K562 (cell line): ENCODE measurements at regions not wholly inside any gene's neighbourhood (a gene's known extent, or its start where the extent isn't known, plus 50 kb on each side); places are given as distances from the start of the nearest gene placed in this dataset.

ENCODE experiments used
- ATAC-seq: fragments of 200-7000 bp; cut with Tn5 transposase; 3 replicates; pipeline ENCODE4 v1.9.1; 2020; ENCODE audit warnings: moderate library complexity
- BruUV-seq: library from RNA; stranded (reverse); fragments of 400-500 nt; replicated peaks from 2 replicates; lab custom pipeline; 2021; lab: Mats Ljungman, UMichigan
- CTCF ChIA-PET: fragments of 300-600 bp; formaldehyde crosslinking; extraction: SDS; loops from one replicate; lab custom pipeline; 2021; ENCODE audit warnings: low intra/inter-chr PET ratio; lab: Yijun Ruan, JAX
- POLR2A ChIA-PET: fragments of 300-600, 350-650 bp; sonication (Branson Sonifier 250); formaldehyde crosslinking; extraction: SDS; loops from one replicate; lab custom pipeline; 2021; ENCODE audit warnings: antibody characterized with exemption, inconsistent platforms; lab: Yijun Ruan, JAX
- DNase-seq, 4 experiments: peaks; one replicate each; pipeline versions ENCODE4 v3.0.0 to v3.0.0-alpha.2; 2011 to 2018; ENCODE audit warnings: low spot score in 3 of 4, mixed read lengths in 3 of 4; ENCODE audit errors: extremely low read depth in 1 of 4
- FAIRE-seq: peaks from 2 replicates; lab custom pipeline; 2011; peaks lifted over from hg19 to GRCh38; lab: Jason Lieb, UNC
- H2AFZ ChIP-seq: 2 replicates; pipeline ENCODE4 v1.6.0; 2011; ENCODE audit warnings: low read depth, low read length, control low read depth, inconsistent platforms
- H3K27ac ChIP-seq: fragments of 200-600 bp; 3 replicates; pipeline ENCODE4 v1.8.0; 2011; ENCODE audit warnings: low read depth, mild to moderate bottlenecking, control low read depth, inconsistent platforms, low read length, moderate library complexity, mixed read lengths; ENCODE audit errors: extremely low read depth
- H3K27me3 ChIP-seq, 2 experiments: fragments of 300-600 bp in 1 of 2; 2 replicates in 1 of 2; 3 replicates in 1 of 2; pipeline versions ENCODE4 v1.6.0 to v1.8.0; 2011; ENCODE audit warnings: inconsistent platforms in 2 of 2, low read length in 2 of 2, mild to moderate bottlenecking in 1 of 2, mixed read lengths in 1 of 2, moderate library complexity in 1 of 2; ENCODE audit not compliant: control insufficient read depth in 2 of 2, insufficient read depth in 2 of 2
- H3K36me3 ChIP-seq: fragments of 300-600 bp; 3 replicates; pipeline ENCODE4 v1.8.0; 2011; ENCODE audit warnings: mild to moderate bottlenecking, low read length, inconsistent platforms; ENCODE audit not compliant: control insufficient read depth, insufficient read depth
- H3K4me1 ChIP-seq, 2 experiments: fragments of 200-600 bp in 1 of 2; replicated peaks in 1 of 2; 2 replicates in 1 of 2; 3 replicates in 1 of 2; pipeline versions ENCODE4 v1.5.1 to v1.8.0; 2011; ENCODE audit warnings: inconsistent platforms in 2 of 2, low read length in 2 of 2, mild to moderate bottlenecking in 1 of 2, mixed read lengths in 1 of 2, moderate library complexity in 1 of 2; ENCODE audit not compliant: control insufficient read depth in 2 of 2, insufficient read depth in 2 of 2
- H3K4me2 ChIP-seq: 2 replicates; pipeline ENCODE4 v1.6.1; 2011; ENCODE audit warnings: low read length, control low read depth, inconsistent platforms, mixed read lengths; ENCODE audit not compliant: insufficient read depth
- H3K4me3 ChIP-seq: fragments of 200-600 bp; sonication (generic), shearing (Covaris generic); 2 replicates; pipeline ENCODE4 v1.5.1; 2016; ENCODE audit warnings: control low read depth, inconsistent platforms
- H3K79me2 ChIP-seq: fragments of 200-600 bp; 3 replicates; pipeline ENCODE4 v1.8.0; 2011; ENCODE audit warnings: low read length, inconsistent platforms; ENCODE audit not compliant: control insufficient read depth, insufficient read depth
- H3K9ac ChIP-seq, 2 experiments: 2 replicates each; pipeline versions ENCODE4 v1.6.0 to v1.6.1; 2011; ENCODE audit warnings: low read depth in 2 of 2, low read length in 2 of 2, control low read depth in 1 of 2, inconsistent platforms in 1 of 2, mild to moderate bottlenecking in 1 of 2, mixed read lengths in 1 of 2; ENCODE audit not compliant: insufficient read depth in 1 of 2
- H3K9me1 ChIP-seq: one replicate; pipeline ENCODE4 v1.6.0; 2011; ENCODE audit warnings: inconsistent platforms, mild to moderate bottlenecking, low read length, moderate library complexity; ENCODE audit not compliant: control insufficient read depth, insufficient read depth
- H3K9me3 ChIP-seq: replicated peaks from 2 replicates; pipeline ENCODE4 v1.5.1; 2011; ENCODE audit warnings: low read depth, low read length, inconsistent platforms; ENCODE audit not compliant: control insufficient read depth, insufficient read depth
- H4K20me1 ChIP-seq: replicated peaks from 2 replicates; pipeline ENCODE4 v1.6.1; 2011; ENCODE audit warnings: low read length, inconsistent platforms, mixed read lengths; ENCODE audit not compliant: control insufficient read depth, insufficient read depth
- CTCF ChIP-seq, 3 experiments: IDR thresholded peaks in 2 of 3; conservative IDR thresholded peaks in 1 of 3; 2 replicates each; pipeline ENCODE4 v1.5.1; 2011 to 2012; ENCODE audit warnings: low read length in 3 of 3, mild to moderate bottlenecking in 3 of 3, control low read depth in 2 of 3, improper control_type of control experiment in 1 of 3, inconsistent platforms in 1 of 3, low read depth in 1 of 3, mixed read lengths in 1 of 3, moderate library complexity in 1 of 3; ENCODE audit not compliant: insufficient read depth in 2 of 3
- EGR1 ChIP-seq: fragments of 450-650 bp; conservative IDR thresholded peaks from 2 replicates; pipeline ENCODE4 v1.6.1; 2017; ENCODE audit warnings: mild to moderate bottlenecking
- FOXM1 ChIP-seq, 2 experiments: fragments of 450-650 bp in 1 of 2; sonication (generic) in 1 of 2; formaldehyde crosslinking in 1 of 2; IDR thresholded peaks; 2 replicates each; pipeline versions ENCODE4 v1.6.1 to v1.9.0; 2017 to 2022; ENCODE audit warnings: low read depth in 2 of 2, mild to moderate bottlenecking in 2 of 2, missing genetic modification reagents in 1 of 2, moderate library complexity in 1 of 2
- GTF2A2 ChIP-seq: IDR thresholded peaks from 2 replicates; pipeline ENCODE4 v1.6.1; 2016; ENCODE audit warnings: mild to moderate bottlenecking, missing genetic modification characterization, missing compliant biosample characterization
- MAZ ChIP-seq, 2 experiments: fragments of 450-650 bp in 1 of 2; sonication (generic) in 1 of 2; formaldehyde crosslinking; IDR thresholded peaks in 1 of 2; conservative IDR thresholded peaks in 1 of 2; 2 replicates each; pipeline versions ENCODE4 v1.4.0 to v1.5.0; 2020; ENCODE audit warnings: mild to moderate bottlenecking in 1 of 2, missing genetic modification reagents in 1 of 2
- SNRNP70 ChIP-seq: fragments of 200-400 bp; formaldehyde crosslinking; optimal IDR thresholded peaks from 2 replicates; pipeline ENCODE3; 2017; ENCODE audit warnings: low read depth, low read length
- ZNF12 ChIP-seq: sonication (generic); formaldehyde crosslinking; IDR thresholded peaks from 2 replicates; pipeline ENCODE4 v1.4.0; 2020; ENCODE audit warnings: mild to moderate bottlenecking, missing genetic modification reagents
- WGBS: fragments of 100-300 bp; shearing (Covaris generic); methylation state at CpG from one replicate; pipeline ENCODE4 v1.1.6; 2016; ENCODE audit warnings: low coverage, mixed read lengths; ENCODE audit not compliant: insufficient coverage; ENCODE audit errors: missing lambda C conversion rate; 5-methylcytosine and 5-hydroxymethylcytosine counted together
- in situ Hi-C: fragments of 300-500 bp; cut with MboI; formaldehyde crosslinking; loops from 4 replicates; pipeline ENCODE4 v1.15.0; 2018; ENCODE audit warnings: inconsistent platforms, mixed read lengths
- intact Hi-C: fragments of 100-400 bp; cut with micrococcal nuclease; formaldehyde crosslinking; loops from 2 replicates; pipeline ENCODE4 v1.14.2; 2022

- H3K4me2 ChIP-seq = no peak overlapping the region
- H3K9ac ChIP-seq = no peak overlapping the region
- intact Hi-C loops = no loop called here
- H3K4me1 ChIP-seq = peaks cover 0 to 2% of the 10 kb centered on the region in 2 experiments; a peak in 1 of 5 replicates
- no peak overlapping the region for H3K4me3 ChIP-seq
- H3K27ac ChIP-seq = no peak overlapping the region
- H2AFZ ChIP-seq = no peak overlapping the region
- H4K20me1 ChIP-seq = no peaks in the 10 kb centered on the region
- POLR2A ChIA-PET = interaction anchor here (0.9 kb wide), 1 partner anchor 225 kb away, joined by 3 read pairs; no protein-coding TSS in a partner anchor
- H3K9me3 ChIP-seq = no peaks in the 10 kb centered on the region
- CTCF ChIA-PET = no interaction called here
- in situ Hi-C loops = no loop called here
- WGBS = 0% methylated on average over 2 of the region's 2 CpGs
- H3K9me1 ChIP-seq = no peaks in the 10 kb centered on the region
- no peak for TF ChIP-seq GTF2A2 (tag)
- no peak for TF ChIP-seq EGR1
- no peak for TF ChIP-seq CTCF (IDR thresholded peaks at IDR 0.05 in 2 of 3, conservative IDR thresholded peaks at IDR 0.05 in 1 of 3; ENCODE audit: insufficient read depth in 2 of 3, low read depth in 1 of 3, low read length in 3 of 3)
- no peak for TF ChIP-seq MAZ (CRISPR knock-in tag; conservative IDR thresholded peaks at IDR 0.05 in 1 of 2, IDR thresholded peaks at IDR 0.05 in 1 of 2)
- no peak for TF ChIP-seq ZNF12
- TF ChIP-seq FOXM1 (IDR thresholded peaks at IDR 0.05; ENCODE audit: low read depth) = no peak
- no peak for TF ChIP-seq FOXM1 (CRISPR knock-in tag; IDR thresholded peaks at IDR 0.05; ENCODE audit: low read depth)
- TF ChIP-seq SNRNP70 = no peak
- H3K27me3 ChIP-seq = peaks cover 0 to 15% of the 10 kb centered on the region in 2 experiments; a peak in 3 of 5 replicates
- no peak for FAIRE-seq
- H3K79me2 ChIP-seq = no peaks in the 10 kb centered on the region
- no peak for ATAC-seq
- no peaks in the 10 kb centered on the region for H3K36me3 ChIP-seq
- BruUV-seq = no TSS peak
- DNase-seq = no peak
Measured at GRCh38 chr2:216300906-216301305, 71.4 kb downstream of the MARCHF4 start.
